GM21423 (cell line): ENCODE measurements at regions not wholly inside any gene's neighbourhood (a gene's known extent, or its start where the extent isn't known, plus 50 kb on each side); places are given as distances from the start of the nearest gene placed in this dataset.

Experiments
- ATAC-seq: cut with Tn5 transposase; IDR thresholded peaks from one replicate; pipeline ENCODE4 v1.9.1; 2021; ENCODE audit warnings: mild to moderate bottlenecking, moderate library complexity; ENCODE audit not compliant: unreplicated experiment

- no peak for ATAC-seq
Measured at GRCh38 chr1:83104558-83104957, 894.4 kb downstream of the TTLL7 start.

- no peak for ATAC-seq
Measured at GRCh38 chr1:83103341-83103740, 895.6 kb downstream of the TTLL7 start.

- ATAC-seq = no peak
Measured at GRCh38 chr1:83102630-83103071, 896.3 kb downstream of the TTLL7 start.

DNA sequence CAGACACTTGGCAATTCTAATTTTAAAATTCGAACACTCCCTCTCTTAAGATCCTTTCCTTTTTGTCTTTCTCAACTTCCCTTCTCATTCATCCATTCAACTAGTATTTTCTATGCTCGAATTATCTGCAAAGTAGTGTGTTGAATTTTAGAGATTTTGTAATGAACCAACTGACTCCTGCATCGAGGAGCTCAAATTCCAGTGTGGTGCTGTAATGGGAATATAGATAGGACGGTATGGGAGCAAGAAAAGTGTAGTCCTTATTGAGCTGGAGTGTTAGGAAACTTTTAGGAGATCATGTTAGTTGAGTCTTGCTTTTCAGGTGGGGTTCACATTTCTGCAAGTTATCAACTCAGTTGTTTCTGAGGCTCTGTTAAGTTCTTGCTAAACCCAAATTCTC is 897.5 kb downstream of the TTLL7 start:
- no peak for ATAC-seq

DNA sequence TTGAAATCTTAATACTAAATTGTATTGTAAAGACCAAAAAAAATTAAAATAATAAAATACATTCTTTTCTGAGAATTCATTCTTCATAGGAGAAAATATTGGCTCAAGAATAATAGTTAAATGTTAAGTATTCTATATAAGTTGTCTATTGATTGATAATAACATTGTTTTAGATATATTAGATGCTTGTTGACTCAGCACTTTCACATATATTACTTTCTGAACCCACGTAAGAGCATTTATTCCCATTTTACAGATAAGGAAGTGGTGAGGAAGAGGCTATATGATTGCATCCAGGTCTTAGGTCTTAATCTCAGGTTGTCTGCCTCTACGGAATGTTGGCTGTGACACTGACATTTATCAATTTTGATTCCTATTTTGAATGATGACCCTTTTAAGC is 898.8 kb downstream of the TTLL7 start:
- ATAC-seq = no peak

DNA sequence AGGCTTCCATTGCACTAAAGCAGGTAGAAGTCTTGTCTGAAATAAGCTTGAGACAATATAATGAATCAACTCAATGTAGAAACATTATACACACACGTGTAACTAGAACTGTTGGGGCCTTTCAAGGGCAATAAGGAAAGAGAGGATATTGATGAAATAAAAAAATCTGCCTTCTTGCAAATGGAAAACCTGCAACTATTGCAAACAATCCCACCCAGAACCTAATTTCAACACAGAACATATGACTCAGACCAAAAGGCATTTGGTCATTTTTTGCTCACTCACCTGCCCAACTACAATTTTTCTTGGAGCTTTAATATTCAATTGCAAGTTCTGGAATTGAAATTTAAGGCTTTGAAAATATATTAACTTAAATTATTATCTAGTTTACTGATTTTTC is 900.1 kb downstream of the TTLL7 start:
- ATAC-seq = no peak

DNA sequence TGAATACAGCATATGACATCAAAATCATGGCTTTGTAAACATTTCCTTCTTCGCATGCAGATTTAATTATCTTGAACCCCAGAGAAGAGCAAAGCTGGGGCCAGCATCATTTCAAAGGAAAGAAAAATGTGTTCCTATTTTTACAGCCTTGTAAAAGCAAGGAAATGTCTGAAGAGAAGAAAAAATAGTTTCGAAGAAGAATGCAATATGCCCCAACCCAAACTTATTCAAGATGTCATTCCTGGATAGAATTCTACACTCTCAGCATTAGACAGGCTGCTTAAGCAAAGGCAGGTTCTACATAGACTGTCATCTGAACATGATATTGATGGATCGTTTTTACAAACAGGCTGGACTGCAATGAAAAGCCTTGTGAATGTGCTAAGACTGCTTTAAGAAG is 900.8 kb downstream of the TTLL7 start:
- no peak for ATAC-seq

- ATAC-seq = no peak
Measured at GRCh38 chr1:83097715-83098114, 901.2 kb downstream of the TTLL7 start.

GRCh38 chr1:83095570-83095969 is 903.4 kb downstream of the TTLL7 start:
- no peak for ATAC-seq

GRCh38 chr1:83090195-83090594 is 908.7 kb downstream of the TTLL7 start:
- no peak for ATAC-seq

DNA sequence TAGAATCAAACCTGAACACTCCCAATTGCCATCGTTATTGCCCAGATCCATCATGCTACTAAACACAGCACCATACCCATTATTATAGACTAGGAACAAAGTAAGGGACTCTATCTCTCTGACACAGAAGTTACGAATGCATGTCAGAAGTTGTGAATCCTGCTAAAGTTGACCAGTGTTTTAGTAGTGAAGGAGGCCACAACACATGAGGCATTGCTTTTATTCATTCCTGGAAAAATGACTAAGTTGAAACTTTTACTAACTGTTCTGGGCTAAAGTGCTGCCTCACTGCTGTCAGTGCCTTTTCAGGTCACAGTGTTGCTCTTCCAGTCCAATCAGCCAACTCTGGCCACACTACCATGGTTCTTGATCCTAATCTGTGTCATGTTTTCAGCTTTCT is 911.1 kb downstream of the TTLL7 start:
- no peak for ATAC-seq

GRCh38 chr1:83086986-83087512 is 911.9 kb downstream of the TTLL7 start:
- ATAC-seq = no peak

GRCh38 chr1:83086346-83086745 is 912.6 kb downstream of the TTLL7 start:
- ATAC-seq = no peak

- ATAC-seq = no peak
Measured at GRCh38 chr1:83083589-83084224, 915.2 kb downstream of the TTLL7 start.

DNA sequence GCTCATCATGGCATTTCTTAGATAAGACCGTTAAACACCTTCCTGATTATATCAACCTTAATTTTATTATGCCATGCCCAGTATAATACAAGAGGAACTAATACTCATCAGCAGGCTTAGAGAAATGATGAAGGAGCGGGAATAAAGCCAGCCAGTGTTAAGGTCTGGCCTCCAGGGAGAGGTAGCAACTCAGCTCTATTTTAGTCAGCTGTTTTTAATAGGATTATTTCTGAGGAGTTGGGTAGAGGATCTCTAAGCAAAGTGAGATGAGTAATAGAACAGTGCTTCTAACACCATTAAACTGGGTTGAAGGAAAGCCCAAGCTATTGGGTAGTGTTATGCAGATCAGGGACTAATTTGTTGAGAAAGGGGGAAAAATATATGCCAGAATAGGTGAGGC is 921.5 kb downstream of the TTLL7 start:
- ATAC-seq = no peak

GRCh38 chr1:83075107-83075506 is 923.8 kb downstream of the TTLL7 start:
- ATAC-seq = no peak

- no peak for ATAC-seq
Measured at GRCh38 chr1:83067954-83068353, 931.0 kb downstream of the TTLL7 start.

DNA sequence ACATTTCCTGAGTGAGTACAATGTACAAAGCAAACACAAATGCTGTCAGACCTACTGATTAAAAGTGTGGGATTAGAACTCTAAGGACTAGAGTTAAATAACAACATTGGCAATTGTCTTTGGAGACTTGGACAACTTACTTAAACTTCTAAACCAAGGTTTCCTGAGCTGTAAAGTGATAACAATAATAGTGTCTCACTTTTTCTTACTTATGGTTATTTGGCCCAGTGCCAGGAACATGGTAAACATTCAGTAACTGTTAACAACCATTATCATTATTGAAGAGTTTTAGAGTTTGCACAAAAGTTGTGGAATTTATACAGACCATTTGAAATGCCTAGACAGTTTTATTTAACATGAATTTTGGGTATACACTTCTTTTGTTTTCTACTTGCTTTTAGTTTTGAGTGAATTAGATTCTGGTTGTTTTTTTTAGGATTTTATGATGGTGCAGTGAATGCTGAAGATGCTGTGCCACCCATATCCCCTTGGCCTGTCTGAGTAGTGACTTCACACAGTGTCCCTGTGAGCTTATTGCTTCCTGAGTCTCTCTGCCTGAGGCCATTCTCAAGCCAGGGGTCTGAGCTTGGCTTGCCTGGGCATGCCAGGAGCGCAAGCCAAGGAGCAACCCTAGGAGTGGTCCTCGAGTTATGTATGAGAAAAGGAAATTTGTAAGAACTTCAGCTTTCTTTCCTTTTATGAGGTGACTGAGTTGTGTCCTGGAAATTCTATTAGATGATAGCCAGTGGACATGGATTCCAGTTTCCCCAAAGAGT is 932.8 kb downstream of the TTLL7 start:
- no peak for ATAC-seq

DNA sequence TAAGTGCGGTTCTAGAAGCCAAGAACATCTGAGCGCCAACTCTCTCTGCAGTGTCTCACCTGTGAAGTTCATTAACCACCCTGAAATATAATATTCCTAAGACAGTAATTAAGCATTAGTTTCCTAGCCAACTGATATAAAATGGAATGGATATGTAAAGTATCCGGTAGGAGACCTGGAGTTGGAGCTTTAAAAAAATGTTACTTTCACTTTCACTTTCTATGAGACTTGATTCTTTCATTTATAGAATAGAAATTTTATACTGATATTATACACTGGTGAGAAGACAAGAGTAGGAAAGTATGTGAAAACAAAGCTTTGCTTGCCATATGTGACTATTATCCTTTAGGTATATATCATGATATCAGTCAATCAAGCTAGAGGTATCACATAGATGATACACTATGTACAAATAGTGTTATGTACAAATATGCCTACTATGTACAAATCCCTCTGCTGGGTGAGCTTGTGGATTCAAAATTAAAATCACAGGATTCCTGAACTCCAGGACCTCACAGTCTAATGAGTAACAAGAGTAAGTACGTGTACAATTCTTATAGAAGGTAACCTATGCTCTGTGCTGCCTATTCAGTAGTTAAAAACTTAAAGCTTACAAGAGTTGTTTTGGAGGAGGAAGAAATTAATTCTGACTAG is 934.2 kb downstream of the TTLL7 start:
- ATAC-seq = no peak

DNA sequence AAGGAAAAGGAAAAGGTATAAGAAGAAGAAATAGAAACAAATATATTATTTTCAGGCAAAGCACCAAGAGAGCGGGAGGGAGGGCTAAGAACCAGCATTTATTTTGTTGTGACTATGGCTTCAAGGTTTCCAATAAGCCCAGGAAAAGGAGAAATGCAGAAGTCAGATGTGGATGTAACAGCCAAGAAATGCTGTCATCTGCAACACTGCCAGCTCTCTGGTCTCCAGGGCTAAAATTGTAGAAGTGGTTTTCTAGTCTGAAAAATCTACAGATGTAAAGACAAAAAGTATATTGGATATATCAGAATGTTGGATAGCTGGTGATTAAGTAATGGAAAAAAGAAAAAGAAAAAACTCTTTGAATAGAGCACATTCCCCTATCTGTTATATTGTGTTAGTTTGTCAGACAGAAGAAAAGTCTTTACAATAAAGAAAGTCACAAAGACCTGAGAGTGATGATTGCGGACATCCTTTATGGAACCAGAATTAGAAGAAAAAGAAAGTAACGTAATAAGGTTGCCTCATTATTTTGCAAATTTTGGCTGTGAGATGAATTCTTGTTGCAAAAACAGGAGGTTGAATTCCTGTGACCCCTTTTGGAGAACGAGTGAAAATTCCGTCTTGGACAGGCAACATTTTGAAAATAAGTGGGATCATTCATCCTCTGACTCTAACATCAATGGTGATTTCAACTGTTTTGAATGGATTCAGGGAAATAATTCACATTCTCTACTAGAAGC is 938.1 kb downstream of the TTLL7 start:
- ATAC-seq = no peak

DNA sequence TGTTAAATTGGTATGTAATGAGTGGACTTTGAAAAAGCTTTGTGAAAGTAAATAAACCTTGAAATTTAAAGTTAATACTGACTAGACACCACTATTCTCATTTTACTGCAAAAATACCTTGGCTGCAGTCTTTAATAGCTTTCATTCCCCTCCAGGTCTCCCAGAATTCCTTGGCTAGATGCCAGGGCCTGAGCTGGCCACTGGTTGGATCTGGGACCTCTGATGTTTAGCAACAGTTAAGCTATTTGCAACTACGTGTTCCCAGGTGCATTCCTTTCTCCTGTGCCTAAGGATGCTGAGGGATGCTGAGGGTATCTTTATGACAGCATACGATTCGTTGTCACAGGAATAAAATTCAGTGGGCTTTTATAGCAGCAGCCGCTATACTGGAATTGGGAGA is 938.7 kb downstream of the TTLL7 start:
- no peak for ATAC-seq
